PC-9 (cell line): ENCODE measurements at regions not wholly inside any gene's neighbourhood (a gene's known extent, or its start where the extent isn't known, plus 50 kb on each side); places are given as distances from the start of the nearest gene placed in this dataset.

Experiments used
- CTCF ChIP-seq: fragments of 200-600 bp; sonication (generic); conservative IDR thresholded peaks from 2 replicates; pipeline ENCODE4 v1.6.1; 2017; ENCODE audit warnings: mixed run types, antibody characterized with exemption, mild to moderate bottlenecking, moderate library complexity
- EZH2 ChIP-seq: fragments of 200-600 bp; sonication (generic); IDR thresholded peaks from 2 replicates; pipeline ENCODE4 v1.8.0; 2017; ENCODE audit warnings: antibody characterized with exemption, low read depth

- TF ChIP-seq EZH2 (no peak), CTCF (no peak)
These were observed 217.3 kb downstream of the CHRDL1 start for GRCh38 chrX:110578270-110578669.
